OCI-LY1 (cell line): ENCODE measurements at regions not wholly inside any gene's neighbourhood (a gene's known extent, or its start where the extent isn't known, plus 50 kb on each side); places are given as distances from the start of the nearest gene placed in this dataset.

Experiments used
- H2AFZ ChIP-seq: fragments of 200-600 bp; sonication (generic), shearing (Covaris generic); 2 replicates; pipeline ENCODE4 v1.6.0; 2014; ENCODE audit warnings: antibody characterized with exemption, mild to moderate bottlenecking, low read length
- H3F3A ChIP-seq: fragments of 200-600 bp; sonication (generic), shearing (Covaris generic); 2 replicates; pipeline ENCODE4 v1.6.0; 2014; ENCODE audit warnings: mild to moderate bottlenecking, antibody characterized with exemption, low read length, moderate library complexity; ENCODE audit not compliant: insufficient read depth
- H3K27ac ChIP-seq: fragments of 200-600 bp; sonication (generic); 2 replicates; pipeline ENCODE4 v1.5.1; 2014; ENCODE audit warnings: low read length, mixed run types, mild to moderate bottlenecking, low read depth; ENCODE audit not compliant: poor library complexity, severe bottlenecking
- H3K27me3 ChIP-seq: fragments of 200-600 bp; sonication (generic); 2 replicates; pipeline ENCODE4 v1.6.0; 2014; ENCODE audit warnings: antibody characterized with exemption, mild to moderate bottlenecking, low read length, moderate library complexity; ENCODE audit not compliant: insufficient read depth
- H3K36me3 ChIP-seq: fragments of 200-600 bp; sonication (generic); 2 replicates; pipeline ENCODE4 v1.6.1; 2014; ENCODE audit warnings: mild to moderate bottlenecking, antibody characterized with exemption, low read length, moderate library complexity, mixed read lengths; ENCODE audit not compliant: insufficient read depth
- H3K4me1 ChIP-seq: fragments of 200-600 bp; sonication (generic); 2 replicates; pipeline ENCODE4 v1.5.1; 2014; ENCODE audit warnings: mild to moderate bottlenecking, low read length, moderate library complexity; ENCODE audit not compliant: insufficient read depth, severe bottlenecking
- H3K4me2 ChIP-seq: fragments of 200-600 bp; sonication (generic), shearing (Covaris generic); 2 replicates; pipeline ENCODE4 v1.6.1; 2014; ENCODE audit warnings: low read length
- H3K4me3 ChIP-seq: fragments of 200-600 bp; sonication (generic); 2 replicates; pipeline ENCODE4 v1.5.1; 2014; ENCODE audit warnings: low read length, low read depth, mild to moderate bottlenecking, mixed read lengths; ENCODE audit not compliant: poor library complexity, severe bottlenecking
- H3K79me2 ChIP-seq: fragments of 200-600 bp; shearing (Covaris generic); 2 replicates; pipeline ENCODE4 v1.6.1; 2016; ENCODE audit warnings: mixed run types, low read length, mixed read lengths; ENCODE audit not compliant: insufficient read depth
- H3K9ac ChIP-seq: fragments of 200-600 bp; sonication (generic), shearing (Covaris generic); 2 replicates; pipeline ENCODE4 v1.6.1; 2014; ENCODE audit warnings: mild to moderate bottlenecking, low read length, mixed read lengths
- H3K9me2 ChIP-seq: fragments of 200-600 bp; sonication (generic), shearing (Covaris generic); 2 replicates; pipeline ENCODE4 v1.6.1; 2014; ENCODE audit warnings: low read depth, mild to moderate bottlenecking, low read length, mixed read lengths
- H3K9me3 ChIP-seq: fragments of 200-600 bp; shearing (Covaris generic); 2 replicates; pipeline ENCODE4 v1.6.1; 2014; ENCODE audit warnings: low read length, mixed read lengths
- H4K20me1 ChIP-seq: fragments of 200-600 bp; sonication (generic), shearing (Covaris generic); 2 replicates; pipeline ENCODE4 v1.6.0; 2016; ENCODE audit warnings: mild to moderate bottlenecking, low read length; ENCODE audit not compliant: insufficient read depth
- EZH2 ChIP-seq: fragments of 200-600 bp; sonication (generic), shearing (Covaris generic); IDR thresholded peaks from 2 replicates; pipeline ENCODE4 v1.8.0; 2017; ENCODE audit warnings: borderline replicate concordance, mixed run types, mild to moderate bottlenecking, antibody characterized with exemption, low read length, moderate library complexity, mixed read lengths
- TF ChIP-seq, protein P1 (sequence below): fragments of 200-600 bp; sonication (generic), shearing (Covaris generic); IDR thresholded peaks from 2 replicates; pipeline ENCODE4 v1.5.1; 2017; ENCODE audit warnings: mild to moderate bottlenecking, antibody characterized with exemption, low read length, moderate library complexity, mixed read lengths

DNA sequence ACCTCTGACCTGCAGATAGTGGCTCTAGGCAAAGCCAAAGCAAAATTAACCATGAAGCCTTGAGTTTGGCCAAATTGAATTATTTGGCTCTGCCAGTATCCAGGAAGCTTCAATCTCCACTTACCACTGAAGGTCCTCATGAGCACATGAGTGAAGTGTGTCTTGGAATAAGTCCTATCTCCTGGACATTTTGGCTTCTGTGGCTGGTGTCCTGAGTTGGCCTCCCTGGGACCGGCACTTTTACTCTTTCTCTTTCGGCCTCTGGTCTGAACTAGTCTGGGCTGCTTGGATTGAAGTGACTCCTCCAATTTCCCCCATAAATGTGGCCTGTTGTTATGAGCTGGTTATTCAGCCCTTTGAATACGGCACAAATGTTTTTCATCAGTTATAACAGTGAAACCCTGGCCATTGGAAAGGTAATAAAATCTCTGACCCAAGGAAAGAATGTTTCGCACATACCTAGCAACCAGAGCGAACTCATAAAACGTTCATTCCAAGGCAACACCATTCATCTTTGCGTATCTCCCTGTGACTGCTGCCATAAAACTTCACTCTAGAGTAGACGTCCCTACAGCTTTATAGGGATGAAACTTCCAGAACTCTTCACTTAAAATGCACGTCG is 216.4 kb downstream of the LPIN1 start:
- Histone ChIP-seq H3K27ac (no peak overlapping the region), H3K9me3 (no peaks in the 10 kb centered on the region), H3K36me3 (peaks cover 8% of the 10 kb centered on the region), H4K20me1 (no peaks in the 10 kb centered on the region), H3K27me3 (no peaks in the 10 kb centered on the region), H3K9ac (no peak overlapping the region), H3K9me2 (no peaks in the 10 kb centered on the region), H3K4me3 (no peak overlapping the region), H3K4me1 (peaks cover 38% of the 10 kb centered on the region), H3K79me2 (no peaks in the 10 kb centered on the region), H3F3A (no peaks in the 10 kb centered on the region), H2AFZ (no peak overlapping the region), H3K4me2 (no peak overlapping the region)
- TF ChIP-seq, protein P1, sequence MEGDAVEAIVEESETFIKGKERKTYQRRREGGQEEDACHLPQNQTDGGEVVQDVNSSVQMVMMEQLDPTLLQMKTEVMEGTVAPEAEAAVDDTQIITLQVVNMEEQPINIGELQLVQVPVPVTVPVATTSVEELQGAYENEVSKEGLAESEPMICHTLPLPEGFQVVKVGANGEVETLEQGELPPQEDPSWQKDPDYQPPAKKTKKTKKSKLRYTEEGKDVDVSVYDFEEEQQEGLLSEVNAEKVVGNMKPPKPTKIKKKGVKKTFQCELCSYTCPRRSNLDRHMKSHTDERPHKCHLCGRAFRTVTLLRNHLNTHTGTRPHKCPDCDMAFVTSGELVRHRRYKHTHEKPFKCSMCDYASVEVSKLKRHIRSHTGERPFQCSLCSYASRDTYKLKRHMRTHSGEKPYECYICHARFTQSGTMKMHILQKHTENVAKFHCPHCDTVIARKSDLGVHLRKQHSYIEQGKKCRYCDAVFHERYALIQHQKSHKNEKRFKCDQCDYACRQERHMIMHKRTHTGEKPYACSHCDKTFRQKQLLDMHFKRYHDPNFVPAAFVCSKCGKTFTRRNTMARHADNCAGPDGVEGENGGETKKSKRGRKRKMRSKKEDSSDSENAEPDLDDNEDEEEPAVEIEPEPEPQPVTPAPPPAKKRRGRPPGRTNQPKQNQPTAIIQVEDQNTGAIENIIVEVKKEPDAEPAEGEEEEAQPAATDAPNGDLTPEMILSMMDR = no peak
- TF ChIP-seq EZH2 = no peak

DNA sequence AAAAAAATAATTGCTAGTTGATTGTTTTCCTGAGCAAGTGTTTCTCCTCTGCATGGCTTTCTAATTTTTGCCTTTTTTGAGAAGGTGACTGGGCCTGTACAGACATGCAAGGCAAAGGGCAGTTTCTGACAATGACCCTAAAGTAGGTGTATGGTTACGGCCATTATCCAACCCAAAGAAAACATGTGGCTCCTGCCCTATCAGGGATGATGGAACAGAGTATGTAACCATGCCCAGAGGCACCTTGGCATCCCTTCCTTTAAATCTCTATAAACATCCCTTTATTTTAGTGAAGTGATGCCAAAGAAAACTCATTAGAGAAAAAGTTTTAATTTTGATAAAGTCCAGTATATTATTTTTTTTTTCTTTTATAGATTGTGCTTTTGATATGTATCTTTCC is 217.5 kb downstream of the LPIN1 start:
- Histone ChIP-seq H3K79me2 (no peaks in the 10 kb centered on the region), H3K9ac (no peak overlapping the region), H3K4me2 (no peak overlapping the region), H2AFZ (no peak overlapping the region), H3K4me3 (no peak overlapping the region), H3K27ac (no peak overlapping the region), H3K4me1 (peaks cover 28% of the 10 kb centered on the region), H3K9me2 (no peaks in the 10 kb centered on the region), H3K27me3 (no peaks in the 10 kb centered on the region), H3K9me3 (no peaks in the 10 kb centered on the region), H3F3A (no peaks in the 10 kb centered on the region), H4K20me1 (no peaks in the 10 kb centered on the region), H3K36me3 (peaks cover 8% of the 10 kb centered on the region)
- TF ChIP-seq, protein P1 = no peak
- no peak for TF ChIP-seq EZH2

DNA sequence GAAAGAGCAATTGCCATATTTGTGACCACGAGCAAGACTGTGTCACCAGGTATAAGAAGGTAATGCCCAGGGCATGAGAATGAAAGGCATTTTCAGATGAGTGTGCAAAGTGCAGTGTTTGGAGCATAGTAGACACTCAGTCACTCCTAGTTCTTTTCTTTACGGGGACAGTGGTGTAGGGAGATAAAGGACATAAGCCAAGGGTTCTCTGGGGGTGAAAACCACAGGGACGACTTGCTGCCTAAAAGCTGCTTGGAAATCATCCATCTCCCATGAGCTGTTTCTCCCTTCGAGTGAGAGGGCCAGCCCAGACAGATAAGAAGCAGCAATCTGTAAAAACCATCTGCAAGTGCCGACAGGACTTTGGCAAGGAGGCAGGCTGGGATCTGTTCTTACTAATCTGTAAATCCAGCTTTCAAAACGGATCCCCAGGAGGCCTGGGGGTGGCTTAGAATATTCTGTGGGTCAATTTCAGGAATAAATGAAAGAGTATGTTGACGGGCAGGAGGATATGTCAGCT is 221.6 kb downstream of the LPIN1 start:
- H3K4me3 ChIP-seq = no peak overlapping the region
- no peak overlapping the region for H2AFZ ChIP-seq
- peaks cover 13% of the 10 kb centered on the region for H3K9me3 ChIP-seq
- H3K27me3 ChIP-seq = no peaks in the 10 kb centered on the region
- no peak for TF ChIP-seq EZH2
- TF ChIP-seq, protein P1 = no peak
- H4K20me1 ChIP-seq = no peaks in the 10 kb centered on the region
- H3F3A ChIP-seq = no peaks in the 10 kb centered on the region
- H3K4me1 ChIP-seq = peaks cover 24% of the 10 kb centered on the region
- no peak overlapping the region for H3K27ac ChIP-seq
- no peaks in the 10 kb centered on the region for H3K79me2 ChIP-seq
- no peaks in the 10 kb centered on the region for H3K36me3 ChIP-seq
- H3K4me2 ChIP-seq = no peak overlapping the region
- no peaks in the 10 kb centered on the region for H3K9me2 ChIP-seq
- H3K9ac ChIP-seq = no peak overlapping the region
